Stimulated activated CD8-positive, alpha-beta memory T cell treated with anti-CD3 and anti-CD28 coated beads, Interleukin-4, amount 100 ng/mL, for 48 hours (primary cell): ENCODE measurements at regions not wholly inside any gene's neighbourhood (a gene's known extent, or its start where the extent isn't known, plus 50 kb on each side); places are given as distances from the start of the nearest gene placed in this dataset.
"Not testable (repeated sequence)": the region's sequence is repeated elsewhere in the genome, so short reads cannot be mapped to it uniquely, and the experiment has no call there.

Experiments
- DNase-seq: peaks from one replicate; pipeline ENCODE4 v3.0.0-alpha.2; 2020

- no peak for DNase-seq
These were observed 345.0 kb downstream of the FBXW7 start for GRCh38 chr4:152190907-152191306.

GRCh38 chr4:152189451-152190179, 346.3 kb downstream of the FBXW7 start:
- no peak for DNase-seq

GRCh38 chr4:152188801-152189200, 347.1 kb downstream of the FBXW7 start:
- no peak for DNase-seq

- no peak for DNase-seq
These were observed 348.2 kb downstream of the FBXW7 start for GRCh38 chr4:152187693-152188092.

- DNase-seq, result no peak
These were observed 349.9 kb downstream of the FBXW7 start for GRCh38 chr4:152185786-152186550.

GRCh38 chr4:152181150-152181549, 354.7 kb downstream of the FBXW7 start:
- no peak for DNase-seq

GRCh38 chr4:152180369-152180768, 355.5 kb downstream of the FBXW7 start:
- DNase-seq, result no peak

DNA sequence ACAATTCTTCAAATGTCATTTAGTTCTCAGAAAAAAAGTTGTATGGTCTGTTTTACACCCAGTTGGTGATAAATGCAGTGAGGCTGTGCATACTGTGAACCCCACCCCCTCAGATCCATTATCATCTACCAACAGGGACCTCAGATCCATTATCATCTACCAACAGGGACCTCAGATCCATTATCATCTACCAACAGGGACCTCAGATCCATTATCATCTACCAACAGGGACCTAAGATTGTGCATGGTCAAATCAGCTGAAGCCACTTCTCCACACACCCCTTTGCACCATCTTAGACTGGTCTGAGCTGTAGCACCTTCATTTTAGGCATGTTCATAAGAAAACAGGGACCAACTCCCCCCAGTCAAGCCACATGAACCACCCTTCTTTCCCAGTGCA, 358.4 kb downstream of the FBXW7 start:
- not testable (repeated sequence) for DNase-seq

DNA sequence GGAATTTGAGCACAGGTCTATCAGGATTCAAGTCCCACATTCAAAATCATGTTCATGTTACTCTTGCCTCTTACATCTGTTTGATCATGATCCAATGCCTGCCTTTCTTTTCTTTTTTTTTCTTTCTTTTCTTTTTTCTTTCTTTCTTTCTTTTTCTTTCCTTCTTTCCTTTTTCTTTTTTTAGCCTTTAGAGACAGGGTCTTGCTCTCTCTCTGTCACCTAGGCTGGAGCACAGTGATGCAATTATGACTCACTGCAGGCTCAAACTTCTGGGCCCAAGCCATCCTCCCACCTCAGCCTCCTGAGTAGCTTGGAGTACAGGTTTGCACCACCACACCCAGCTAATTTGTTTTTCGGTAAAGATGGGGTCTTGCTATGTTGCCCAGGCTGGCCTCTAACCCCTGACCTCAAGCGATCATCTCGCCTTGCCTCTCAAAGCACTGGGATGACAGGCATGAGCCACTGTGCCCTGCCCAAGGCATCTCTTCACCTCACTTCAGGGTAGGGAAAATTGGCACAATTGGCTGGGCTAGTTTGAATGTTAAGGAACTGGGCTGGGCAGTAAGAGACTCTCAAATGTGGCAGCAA, 359.2 kb downstream of the FBXW7 start:
- no peak for DNase-seq

DNA sequence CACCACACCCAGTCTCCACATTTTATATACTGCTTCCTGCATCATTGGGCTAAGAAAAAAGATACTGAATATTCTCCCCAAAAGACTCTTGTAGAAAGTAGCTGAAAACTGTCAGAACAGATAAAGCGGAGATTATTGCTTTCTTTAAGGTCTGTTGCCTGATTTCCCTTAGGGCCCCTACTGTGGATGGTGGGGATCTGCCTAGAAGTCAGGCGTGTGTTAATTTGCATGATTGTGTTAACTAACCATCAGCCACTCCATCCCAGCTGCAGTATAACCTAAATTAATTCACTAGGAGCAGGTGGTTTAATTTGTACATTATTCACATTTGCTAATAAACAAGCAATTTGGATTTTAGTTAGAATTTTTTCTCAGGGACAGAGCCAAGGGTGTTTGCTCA, 360.3 kb downstream of the FBXW7 start:
- no peak for DNase-seq

- DNase-seq, result no peak
These were observed 363.7 kb downstream of the FBXW7 start for GRCh38 chr4:152172146-152172545.

GRCh38 chr4:152171556-152171955, 364.3 kb downstream of the FBXW7 start:
- DNase-seq, result no peak

- DNase-seq, result no peak
These were observed 366.2 kb downstream of the FBXW7 start for GRCh38 chr4:152169683-152170082.

DNA sequence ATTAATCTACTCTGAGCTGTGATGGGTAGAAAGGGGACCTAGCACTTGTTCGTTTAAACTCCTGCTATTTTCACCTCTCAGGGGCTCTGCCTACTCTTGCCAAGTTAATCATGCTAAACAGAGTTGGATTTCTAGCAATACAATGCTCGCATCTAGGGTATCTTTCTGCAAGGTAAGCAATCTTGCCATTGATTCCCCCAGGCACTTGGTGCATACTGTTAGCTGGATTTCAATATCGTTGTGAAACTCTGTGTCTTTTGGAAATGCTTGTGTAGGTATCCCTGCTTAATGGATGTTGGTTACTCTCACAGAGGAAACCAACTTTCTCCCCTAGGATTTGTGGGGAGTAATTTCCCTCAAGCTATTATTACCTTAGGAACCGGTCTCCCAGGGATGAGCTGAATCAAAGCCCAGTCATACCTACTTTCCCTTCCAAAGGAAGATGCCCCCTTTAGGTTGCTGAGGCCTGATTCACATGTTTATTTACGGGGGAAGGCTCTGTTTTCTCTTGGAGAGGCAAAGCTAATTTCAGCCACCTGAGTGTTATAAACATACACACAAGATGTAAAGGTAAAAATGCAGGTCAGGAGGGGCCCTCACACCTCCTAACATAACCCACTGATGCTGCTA, 366.8 kb downstream of the FBXW7 start:
- DNase-seq, result no peak

DNA sequence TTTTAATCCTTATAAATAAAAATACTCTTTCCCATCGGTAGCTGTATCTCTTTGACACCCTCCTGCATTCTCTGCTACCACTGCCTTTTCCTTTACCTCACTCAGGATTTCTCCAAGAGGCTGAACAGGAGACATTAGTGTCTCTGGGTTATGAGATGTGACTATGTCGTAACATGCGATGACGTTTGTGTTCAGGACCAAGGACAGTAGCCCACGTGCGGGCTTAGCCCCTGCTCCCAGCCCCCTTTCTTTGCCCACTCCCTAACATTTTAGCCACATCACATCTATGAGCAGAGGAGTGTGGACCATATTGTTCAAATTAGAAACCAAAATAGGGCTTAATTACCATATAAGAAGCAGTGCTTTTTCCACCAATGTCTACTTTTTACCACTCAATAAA, 369.3 kb downstream of the FBXW7 start:
- DNase-seq, result no peak

DNA sequence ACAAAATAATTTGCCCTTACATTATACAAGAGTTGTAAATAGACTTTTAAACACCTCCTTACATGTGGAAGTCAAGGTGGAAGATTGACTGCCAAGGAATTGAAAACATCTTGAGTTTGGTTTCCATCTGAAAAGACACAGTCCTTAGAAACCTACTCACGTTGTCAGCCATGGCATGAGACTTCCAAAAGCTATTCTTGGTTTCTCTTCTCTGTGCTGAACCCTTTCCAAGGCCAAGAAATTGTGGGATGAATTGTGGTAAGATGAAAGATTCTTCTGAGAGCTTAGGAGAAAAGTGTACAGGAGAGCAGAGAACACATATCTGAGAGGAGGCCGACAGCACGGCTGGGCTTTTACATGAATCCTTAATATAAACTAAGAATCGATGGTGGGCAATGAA, 370.0 kb downstream of the FBXW7 start:
- no peak for DNase-seq

DNA sequence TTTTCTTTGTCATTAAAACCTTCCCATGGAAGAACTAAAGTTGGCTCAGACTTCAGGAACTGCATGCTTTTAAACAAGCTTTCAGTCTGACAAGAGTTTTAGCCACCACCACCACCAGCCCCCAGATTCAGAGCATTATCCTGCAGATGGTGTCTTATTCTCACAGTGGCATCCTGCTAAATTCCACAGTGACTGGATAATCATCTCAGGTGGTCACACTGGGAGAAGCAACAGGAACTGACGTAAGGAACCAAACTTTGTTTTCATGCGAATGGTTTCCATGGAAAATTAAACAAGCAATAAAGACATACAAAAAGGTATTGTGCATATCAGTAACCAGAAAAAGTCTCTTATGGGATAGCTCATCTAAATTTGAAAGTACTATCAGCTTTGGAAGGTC, 370.7 kb downstream of the FBXW7 start:
- DNase-seq, result no peak

- no peak for DNase-seq
These were observed 371.3 kb downstream of the FBXW7 start for GRCh38 chr4:152164561-152164960.

GRCh38 chr4:152162331-152162697, 373.6 kb downstream of the FBXW7 start:
- no peak for DNase-seq

GRCh38 chr4:152161676-152162330, 374.1 kb downstream of the FBXW7 start:
- DNase-seq, result no peak

GRCh38 chr4:152160225-152160800, 375.6 kb downstream of the FBXW7 start:
- no peak for DNase-seq

GRCh38 chr4:152159773-152160172, 376.1 kb downstream of the FBXW7 start:
- no peak for DNase-seq

GRCh38 chr4:152158225-152158624, 377.7 kb downstream of the FBXW7 start:
- DNase-seq, result no peak
